ENCODE measurements at regions not wholly inside any gene's neighbourhood (a gene's known extent, or its start where the extent isn't known, plus 50 kb on each side); places are given as distances from the start of the nearest gene placed in this dataset.

DNA sequence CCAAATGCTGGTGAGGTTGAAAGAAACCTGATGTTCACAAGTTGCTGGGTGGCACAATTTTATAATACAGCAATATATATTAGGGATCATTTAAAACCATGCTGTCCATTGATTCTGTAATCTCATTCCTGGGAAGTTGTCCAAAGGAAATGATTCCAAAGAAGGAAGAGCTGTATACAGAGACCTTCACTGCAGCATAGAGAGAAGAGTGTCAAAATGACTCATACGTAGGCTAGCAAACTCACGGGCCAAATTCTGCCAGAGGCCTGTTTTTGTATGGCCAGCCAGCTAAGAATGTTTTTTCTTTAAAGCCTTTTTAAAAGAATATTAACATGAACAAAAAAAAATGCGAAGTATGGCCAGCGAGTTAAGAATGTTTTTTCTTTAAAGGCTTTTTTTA lies 69.2 kb upstream of the MED13L start:
- no peak overlapping the region for H3K27ac ChIP-seq
- no peak overlapping the region for H3K4me3 ChIP-seq
- no peaks in the 10 kb centered on the region for H3K9me3 ChIP-seq
- no peaks in the 10 kb centered on the region for H3K27me3 ChIP-seq
- DNase-seq (ENCODE audit: low spot score) = no peak
- H3K4me1 ChIP-seq = peaks cover 0 to 15% of the 10 kb centered on the region in 2 donors
- TF ChIP-seq CTCF (IDR thresholded peaks at IDR 0.05) = no peak
- no peaks in the 10 kb centered on the region for H3K36me3 ChIP-seq

DNA sequence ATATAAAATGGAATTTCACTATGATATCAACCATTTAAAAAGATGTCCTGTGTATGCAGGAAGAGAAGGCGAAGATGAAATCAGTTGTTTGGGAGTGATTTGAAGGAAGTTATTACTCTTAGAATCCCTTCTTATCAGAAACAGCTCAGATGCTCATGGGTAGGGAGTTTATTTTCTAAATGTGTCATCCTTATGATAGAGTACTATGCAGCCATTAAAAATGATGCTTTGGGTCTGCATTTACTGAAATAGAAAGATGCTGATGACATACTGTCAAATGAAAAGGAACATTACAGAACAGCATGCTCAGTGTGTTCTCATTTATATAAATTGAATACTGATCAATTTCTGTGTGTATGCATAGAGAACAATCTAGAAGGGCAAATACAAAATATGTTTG lies 69.8 kb upstream of the MED13L start:
- H3K27me3 ChIP-seq = no peaks in the 10 kb centered on the region
- H3K4me3 ChIP-seq = no peak overlapping the region
- H3K36me3 ChIP-seq = no peaks in the 10 kb centered on the region
- H3K9me3 ChIP-seq = no peaks in the 10 kb centered on the region
- no peak for TF ChIP-seq CTCF (IDR thresholded peaks at IDR 0.05)
- DNase-seq (ENCODE audit: low spot score) = no peak
- H3K27ac ChIP-seq = no peak overlapping the region
- peaks cover 0 to 15% of the 10 kb centered on the region in 2 donors for H3K4me1 ChIP-seq

DNA sequence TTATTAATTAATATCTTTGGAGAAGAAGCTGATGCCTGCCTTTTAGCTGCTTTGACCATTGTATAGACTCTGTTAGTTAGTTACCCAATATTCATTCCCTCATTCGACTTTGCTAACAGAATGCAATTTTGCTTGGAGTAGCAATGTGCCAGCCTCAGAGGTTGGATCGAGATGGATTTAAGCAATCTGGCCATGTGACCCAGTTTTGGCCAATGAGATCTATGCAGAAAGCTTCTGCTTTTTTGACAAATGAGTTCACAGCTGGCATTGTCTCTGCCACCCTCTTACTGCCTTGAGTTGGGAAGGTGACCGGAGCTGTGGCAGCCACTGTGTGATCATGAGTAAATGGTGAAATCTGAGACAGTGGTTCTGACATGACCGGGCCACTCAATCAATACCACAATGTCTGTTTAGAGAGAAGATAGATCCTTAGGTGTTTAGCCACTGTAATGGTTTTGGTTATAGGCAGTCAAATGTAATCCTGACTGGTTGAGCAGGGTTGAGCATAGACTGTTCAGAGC lies 74.9 kb upstream of the MED13L start:
- Histone ChIP-seq H3K9me3 (no peaks in the 10 kb centered on the region), H3K4me1 (peaks cover 0 to under 1% of the 10 kb centered on the region in 2 donors), H3K36me3 (no peaks in the 10 kb centered on the region), H3K4me3 (no peak overlapping the region), H3K27me3 (no peaks in the 10 kb centered on the region), H3K27ac (no peak overlapping the region)
- no peak for DNase-seq (ENCODE audit: low spot score)
- no peak for TF ChIP-seq CTCF (IDR thresholded peaks at IDR 0.05)

- no peaks in the 10 kb centered on the region for H3K36me3 ChIP-seq
- no peak for TF ChIP-seq CTCF (IDR thresholded peaks at IDR 0.05)
- no peaks in the 10 kb centered on the region for H3K27me3 ChIP-seq
- no peak overlapping the region for H3K4me3 ChIP-seq
- DNase-seq (ENCODE audit: low spot score) = no peak
- no peaks in the 10 kb centered on the region for H3K9me3 ChIP-seq
- no peak overlapping the region for H3K27ac ChIP-seq
- peaks cover 0 to 8% of the 10 kb centered on the region in 2 donors for H3K4me1 ChIP-seq
Measured at GRCh38 chr12:116353958-116354357, 76.5 kb upstream of the MED13L start.

DNA sequence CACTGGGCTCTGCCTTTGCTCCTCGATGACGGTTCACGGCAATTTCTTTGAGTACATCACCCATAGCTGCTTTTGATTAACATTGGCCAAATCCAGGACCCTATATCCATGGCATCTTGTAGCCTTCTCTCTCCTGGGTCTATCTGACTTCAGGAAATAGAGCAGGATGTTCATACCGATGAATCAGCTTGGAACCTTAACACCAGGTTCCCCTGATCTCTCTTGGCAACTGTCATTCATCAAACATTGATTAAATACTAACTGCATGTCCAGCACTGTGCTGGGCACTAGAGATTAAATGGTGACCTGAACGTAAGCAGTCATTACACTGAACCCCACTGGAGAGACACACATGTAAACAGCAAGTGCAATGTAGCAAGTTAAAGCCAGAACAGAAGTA lies 77.0 kb upstream of the MED13L start:
- DNase-seq (ENCODE audit: low spot score) = no peak
- Histone ChIP-seq H3K36me3 (no peaks in the 10 kb centered on the region), H3K4me1 (peaks cover 0 to 13% of the 10 kb centered on the region in 2 donors), H3K27ac (no peak overlapping the region), H3K4me3 (no peak overlapping the region), H3K27me3 (no peaks in the 10 kb centered on the region), H3K9me3 (no peaks in the 10 kb centered on the region)
- no peak for TF ChIP-seq CTCF (IDR thresholded peaks at IDR 0.05)

Data from right atrium auricular region (tissue), 2 donors.